Cardiac septum (tissue), 1 donor: ENCODE measurements at regions not wholly inside any gene's neighbourhood (a gene's known extent, or its start where the extent isn't known, plus 50 kb on each side); places are given as distances from the start of the nearest gene placed in this dataset.
"Not testable (repeated sequence)": the region's sequence is repeated elsewhere in the genome, so short reads cannot be mapped to it uniquely, and the experiment has no call there.

Experiments
- DNase-seq: peaks from one replicate; pipeline ENCODE4 v3.0.0-alpha.2; 2020; ENCODE audit warnings: low spot score
- intact Hi-C: fragments of 100-400 bp; cut with DNase I; formaldehyde crosslinking; loops from one replicate; pipeline ENCODE4 v1.14.0; 2022
- donor health status: DM: no; HTN: no; CAD: no.

DNA sequence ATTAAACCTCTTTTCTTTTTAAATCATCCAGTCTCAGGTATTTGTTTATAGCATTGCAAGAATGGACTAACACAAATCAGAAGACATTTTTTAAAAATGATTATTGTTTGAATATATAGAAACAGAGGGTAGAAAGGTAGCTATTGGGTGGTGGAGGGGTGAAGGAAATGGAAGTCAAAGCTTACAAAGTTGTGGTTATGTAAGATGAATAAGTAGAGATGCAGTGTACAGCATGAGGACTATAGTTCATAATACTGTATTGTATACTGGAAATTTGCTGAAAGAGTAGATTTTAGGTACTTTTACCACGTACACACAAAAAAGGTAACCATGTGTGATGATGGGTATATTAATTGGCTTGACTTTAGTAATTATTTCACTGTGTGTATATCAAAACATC, 144.0 kb upstream of the FAM3C start:
- intact Hi-C loops: no loop called here

DNA sequence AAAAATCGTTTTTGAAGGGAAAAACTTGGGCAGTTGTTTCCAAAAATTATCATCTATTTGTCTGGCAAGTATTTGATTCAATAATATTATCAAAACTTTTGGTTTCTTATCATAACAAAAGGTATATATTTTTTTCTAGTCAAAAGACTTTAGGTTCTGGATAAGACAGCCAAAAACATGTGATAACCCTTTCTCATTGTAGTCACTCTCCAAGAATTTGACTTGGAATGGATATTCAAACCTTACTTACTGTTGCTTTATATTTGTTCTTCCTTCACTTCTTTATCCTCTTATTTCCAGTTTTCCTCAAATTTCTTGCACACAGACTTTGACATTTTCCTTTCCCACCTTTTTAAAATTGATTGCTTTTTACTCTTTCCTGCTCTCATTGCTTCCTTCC, 140.9 kb upstream of the FAM3C start:
- no peak for DNase-seq
- intact Hi-C loops: no loop called here

More for the DNA sequence above, 144.0 kb upstream of the FAM3C start:
- DNase-seq: no peak

DNA sequence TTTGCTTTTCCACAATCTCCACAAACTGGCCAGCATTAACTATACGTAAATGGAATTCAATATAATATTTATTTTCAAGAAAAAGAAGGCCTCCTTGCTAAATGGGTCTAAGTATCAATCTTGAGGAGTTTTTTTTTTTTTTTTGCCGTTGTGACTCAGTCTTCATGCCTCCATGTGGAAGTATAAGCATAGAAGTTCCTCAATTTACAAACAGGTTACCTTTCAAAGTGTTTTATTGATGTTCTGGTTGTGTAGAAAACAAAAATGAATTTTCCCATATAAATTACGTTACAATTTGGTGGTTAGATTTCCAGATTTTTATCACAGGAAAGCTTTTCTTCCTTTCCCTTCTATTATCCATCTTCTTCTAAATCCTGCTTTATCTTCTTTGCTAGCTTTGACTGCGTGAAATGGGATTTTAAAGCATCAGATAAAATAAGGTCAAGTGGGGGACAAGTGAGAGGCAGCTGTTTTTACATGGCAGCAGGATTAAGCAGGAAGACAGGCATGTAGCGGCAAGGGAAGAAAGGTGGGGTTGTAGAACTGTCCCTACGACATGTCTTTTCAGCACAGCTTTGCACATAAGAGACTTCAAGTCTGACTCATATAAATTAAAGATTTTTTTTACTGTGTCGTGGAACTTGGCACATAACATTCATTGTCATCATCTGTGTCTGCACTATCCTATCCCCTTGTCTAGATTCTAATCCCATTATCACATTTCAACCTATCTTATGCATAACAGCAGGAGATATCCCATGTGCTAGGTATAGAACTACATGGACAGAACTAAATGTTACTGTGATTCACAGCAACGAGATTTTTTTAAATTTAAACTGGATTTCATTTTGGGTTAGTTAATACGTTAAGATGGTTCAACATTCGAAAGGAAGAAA, 135.3 kb upstream of the FAM3C start:
- no peak for DNase-seq
- intact Hi-C loops: no loop called here

DNA sequence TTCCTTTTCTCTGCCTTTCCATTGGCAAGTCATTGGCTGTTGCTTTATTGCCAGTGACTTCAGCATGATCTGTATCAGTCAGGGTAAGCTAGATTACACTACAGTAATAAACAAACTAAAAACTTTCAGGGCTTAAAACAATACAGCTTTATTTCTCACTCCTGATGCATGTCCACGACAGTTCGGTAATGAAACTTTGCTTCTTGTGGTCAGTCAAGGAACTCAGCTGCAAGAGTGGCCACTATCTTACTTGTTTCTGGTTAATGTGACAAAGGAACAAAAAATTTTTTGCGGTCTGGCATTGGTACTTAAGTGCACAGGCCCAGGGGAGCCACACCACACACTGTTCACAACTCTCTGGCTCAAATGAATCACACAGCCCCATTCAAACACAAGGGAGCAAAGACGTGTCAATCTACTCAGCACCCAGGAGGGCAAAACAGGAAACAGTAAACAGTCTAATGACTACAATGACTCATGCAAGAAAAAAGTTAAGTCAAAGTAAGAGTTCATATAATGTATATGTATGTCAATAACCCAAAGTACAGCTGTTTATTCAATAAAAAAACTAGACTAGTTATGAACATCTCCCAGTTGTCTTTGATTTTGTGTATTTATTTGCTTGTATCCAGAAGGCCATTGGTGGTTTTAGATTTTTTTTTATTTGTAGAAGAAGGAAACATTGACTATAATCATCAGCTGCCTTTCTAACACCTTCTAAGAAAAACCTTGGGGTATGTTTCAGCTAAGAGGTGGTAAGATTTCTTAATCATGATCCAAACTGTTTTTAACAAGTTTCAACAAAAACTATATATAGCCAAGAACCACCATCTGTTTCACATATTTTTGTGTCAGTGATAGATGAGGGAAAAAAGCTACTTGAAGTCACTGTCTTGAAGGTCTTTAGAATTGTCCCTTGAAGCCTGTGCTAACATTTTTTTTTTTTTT, 134.4 kb upstream of the FAM3C start:
- intact Hi-C loops: no loop called here

DNA sequence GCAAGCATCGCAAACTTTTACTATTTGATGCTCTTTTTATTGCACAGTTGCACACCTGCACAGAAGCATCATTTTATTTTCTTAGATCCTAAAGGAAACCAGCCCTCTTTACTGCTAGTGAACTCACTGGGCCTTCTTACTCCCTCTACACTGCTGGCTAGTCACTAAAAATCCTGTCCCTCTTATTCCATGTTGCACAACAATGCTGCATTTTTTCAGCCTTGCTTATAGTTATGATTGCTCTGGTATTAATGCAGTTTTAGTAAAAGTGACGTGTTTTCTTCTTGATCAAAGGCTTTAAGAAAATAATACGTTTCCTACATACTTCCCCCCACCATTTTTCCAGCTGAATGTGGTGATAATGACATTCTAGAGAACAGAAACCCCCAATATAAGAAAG, 132.9 kb upstream of the FAM3C start:
- no peak for DNase-seq
- intact Hi-C loops: no loop called here

More for the DNA sequence above, 134.4 kb upstream of the FAM3C start:
- DNase-seq: no peak

DNA sequence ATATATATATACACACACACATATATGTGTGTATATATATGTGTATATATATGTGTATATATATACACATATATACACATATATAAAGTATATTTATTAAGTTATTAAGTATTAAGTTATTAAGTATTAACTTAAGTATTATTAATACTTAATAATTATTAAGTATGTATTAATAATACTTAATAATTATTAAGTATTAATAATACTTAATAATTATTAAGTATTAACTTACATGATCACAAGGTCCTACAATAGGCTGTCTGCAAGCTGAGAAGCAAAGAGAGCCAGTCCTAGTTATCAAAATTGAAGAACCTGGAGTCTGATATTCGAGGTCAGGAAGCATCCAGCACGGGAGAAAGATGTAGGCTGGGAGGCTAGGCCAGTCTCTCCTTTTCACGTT, 130.1 kb upstream of the FAM3C start:
- intact Hi-C loops, DNase-seq: not testable (repeated sequence)

DNA sequence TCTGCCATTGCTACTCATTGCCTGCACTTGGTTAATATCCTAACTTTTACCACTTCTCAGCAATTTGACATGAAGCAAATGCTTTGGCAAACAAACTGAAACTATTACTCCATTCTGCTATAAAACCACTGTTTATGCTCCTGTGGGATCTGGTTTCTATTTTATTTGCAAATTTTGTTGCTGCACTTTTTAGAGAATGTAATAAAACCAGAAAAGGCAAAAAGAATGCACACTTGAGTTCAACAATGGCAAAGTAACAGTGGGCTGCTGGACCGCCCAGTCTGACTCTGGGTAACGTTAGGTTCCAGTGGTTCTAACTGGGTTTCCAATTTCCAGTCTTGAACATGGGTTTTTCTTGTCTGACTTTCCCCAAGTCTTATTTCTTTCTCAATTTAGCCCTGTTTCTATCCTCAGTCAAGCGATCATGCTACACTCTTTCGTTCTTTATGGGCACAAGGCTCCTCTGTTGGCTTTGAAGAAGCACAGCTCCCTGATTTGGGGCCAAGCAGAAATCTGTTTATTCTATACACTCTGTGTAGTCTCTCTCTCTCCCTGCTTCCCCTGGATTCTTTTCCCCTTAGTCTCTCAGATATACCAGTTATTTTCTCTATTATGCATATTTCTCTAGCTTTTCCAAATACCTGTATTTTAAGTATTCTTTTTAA, 129.2 kb upstream of the FAM3C start:
- DNase-seq: no peak

DNA sequence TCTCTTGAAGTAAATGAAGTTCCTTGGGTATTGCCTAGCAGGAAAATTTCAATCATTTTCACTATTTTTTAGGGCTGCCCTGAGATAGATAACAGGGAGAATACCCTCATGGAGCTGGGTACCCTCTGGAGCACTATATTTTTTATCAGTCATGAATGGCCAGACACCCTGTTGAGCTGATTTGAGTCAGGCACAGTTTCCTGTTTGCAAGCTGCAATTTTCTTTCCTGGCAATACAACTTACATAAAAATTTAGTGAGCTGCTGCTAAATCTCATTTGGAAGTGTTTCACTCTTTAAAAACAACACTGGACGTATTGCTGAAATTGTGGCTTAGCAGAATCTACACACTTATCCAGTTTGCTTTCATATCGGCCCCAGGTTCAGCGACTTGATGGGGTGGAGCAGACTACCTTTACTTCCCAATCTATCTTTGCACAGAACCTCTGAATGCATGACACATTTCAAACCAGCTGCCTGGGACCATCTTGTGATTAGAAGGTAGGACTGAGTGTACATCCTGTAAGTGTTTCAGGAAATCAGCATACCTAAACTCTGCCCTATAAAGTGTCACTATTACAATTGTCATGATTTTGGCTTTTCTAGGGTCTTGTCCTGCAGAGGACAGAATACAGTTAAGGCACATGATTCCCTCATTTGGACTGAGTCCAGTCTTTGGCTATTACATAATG, 125.7 kb upstream of the FAM3C start:
- DNase-seq: no peak
- intact Hi-C loops: no loop called here

More for the DNA sequence above, 129.2 kb upstream of the FAM3C start:
- intact Hi-C loops: no loop called here

DNA sequence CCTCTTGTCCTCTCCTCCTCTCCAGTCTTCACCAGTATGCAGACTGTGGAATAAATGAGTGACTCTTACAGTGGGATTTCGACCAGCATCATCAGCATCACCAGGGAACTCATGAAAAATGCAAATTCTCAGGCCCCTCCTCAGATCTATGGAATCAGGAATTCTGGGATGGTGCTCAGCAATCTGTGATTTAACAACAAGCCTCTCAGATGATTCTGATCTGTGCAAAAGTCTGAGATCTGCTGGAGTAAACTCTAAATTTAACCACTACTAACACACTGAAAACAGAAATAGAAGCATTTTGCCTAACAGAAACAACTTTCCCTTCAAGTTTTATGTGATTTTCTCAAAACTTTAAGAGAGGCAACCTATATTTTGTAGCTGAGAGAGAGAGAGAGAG, 124.8 kb upstream of the FAM3C start:
- no peak for DNase-seq
- intact Hi-C loops: no loop called here

DNA sequence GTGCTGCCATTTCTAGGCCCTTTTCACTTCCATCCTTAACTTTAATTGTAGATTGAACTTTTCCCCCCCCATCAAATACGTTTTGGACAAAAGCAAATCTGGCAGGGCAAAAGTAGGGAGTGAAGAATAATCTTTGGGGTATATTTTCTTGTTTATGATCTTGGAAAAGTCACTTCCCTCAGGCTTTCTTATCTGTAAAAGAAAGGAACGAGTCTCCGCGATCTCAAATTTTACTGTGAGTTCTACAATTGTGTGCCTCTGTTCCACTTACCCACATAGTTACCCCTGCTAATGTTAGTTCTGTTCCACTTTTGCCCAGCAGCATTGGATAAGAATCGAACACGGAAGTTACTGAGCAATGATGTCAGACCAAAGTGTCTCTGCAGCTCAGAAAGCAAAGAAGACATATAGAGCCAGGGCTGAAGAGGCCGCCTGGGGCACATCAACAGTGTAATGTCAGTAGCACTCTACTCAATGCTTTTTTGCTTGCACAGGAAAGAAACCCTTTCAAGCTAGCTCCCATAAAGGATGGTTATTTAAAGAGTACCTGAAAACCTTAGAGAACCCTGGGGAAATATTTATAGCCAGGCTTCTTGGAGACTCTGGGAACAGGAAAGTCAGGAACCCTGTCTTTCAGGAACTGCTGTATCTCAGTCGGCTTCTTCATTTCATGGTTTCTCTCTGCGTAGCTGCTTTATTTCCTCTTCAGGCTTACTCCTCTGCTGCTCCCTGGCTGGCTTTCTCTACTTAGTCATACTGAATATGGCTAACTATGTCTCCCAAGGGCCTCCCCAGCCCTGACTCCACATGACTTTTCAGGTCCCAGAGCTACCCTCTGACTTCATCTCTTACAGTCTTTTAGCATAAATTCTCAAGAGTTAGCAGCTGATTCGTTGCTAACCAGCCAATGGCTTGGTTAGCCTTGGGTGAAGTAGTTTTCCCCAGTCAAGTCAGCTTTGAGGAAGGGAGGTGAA, 123.7 kb upstream of the FAM3C start:
- no peak for DNase-seq
- intact Hi-C loops: no loop called here

DNA sequence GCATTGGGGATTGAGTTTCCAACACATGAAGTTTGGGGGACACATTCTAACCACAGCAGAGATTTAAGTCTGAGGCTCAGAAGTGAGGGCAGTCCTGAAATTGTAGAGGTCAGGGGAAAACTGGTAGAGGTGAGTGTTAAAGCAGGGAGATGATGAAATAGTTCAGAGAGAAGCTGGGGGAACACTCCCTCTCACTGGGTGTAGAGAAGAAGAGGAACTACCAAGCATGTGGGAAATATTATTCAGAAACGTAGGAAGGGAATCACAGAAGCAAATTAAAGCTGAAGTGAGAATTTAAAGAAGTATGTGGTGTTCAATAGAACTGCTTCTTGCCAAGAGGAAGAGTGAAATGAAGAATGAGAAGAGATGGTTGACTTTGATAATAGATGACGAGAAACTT, 121.5 kb upstream of the FAM3C start:
- intact Hi-C loops: no loop called here
- no peak for DNase-seq

DNA sequence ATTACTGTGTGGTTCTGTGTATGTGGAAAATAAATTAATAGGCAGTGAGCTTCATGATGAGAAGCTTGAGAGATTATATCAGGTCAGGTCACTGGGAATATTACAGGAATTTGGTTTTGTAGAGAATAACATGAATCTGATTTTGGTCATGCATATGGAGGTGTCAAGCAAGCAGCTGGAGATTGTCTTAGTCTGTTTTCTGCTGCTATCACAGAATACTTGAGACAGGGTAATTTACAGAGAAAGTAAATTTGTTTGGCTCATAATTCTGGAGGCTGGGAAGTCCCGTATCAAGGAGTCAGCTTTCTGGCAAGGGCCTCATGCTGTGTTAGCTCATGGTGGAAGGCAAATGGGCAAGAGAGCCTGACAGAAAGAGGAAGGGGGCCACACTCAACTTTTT, 120.7 kb upstream of the FAM3C start:
- no peak for DNase-seq
- intact Hi-C loops: no loop called here

DNA sequence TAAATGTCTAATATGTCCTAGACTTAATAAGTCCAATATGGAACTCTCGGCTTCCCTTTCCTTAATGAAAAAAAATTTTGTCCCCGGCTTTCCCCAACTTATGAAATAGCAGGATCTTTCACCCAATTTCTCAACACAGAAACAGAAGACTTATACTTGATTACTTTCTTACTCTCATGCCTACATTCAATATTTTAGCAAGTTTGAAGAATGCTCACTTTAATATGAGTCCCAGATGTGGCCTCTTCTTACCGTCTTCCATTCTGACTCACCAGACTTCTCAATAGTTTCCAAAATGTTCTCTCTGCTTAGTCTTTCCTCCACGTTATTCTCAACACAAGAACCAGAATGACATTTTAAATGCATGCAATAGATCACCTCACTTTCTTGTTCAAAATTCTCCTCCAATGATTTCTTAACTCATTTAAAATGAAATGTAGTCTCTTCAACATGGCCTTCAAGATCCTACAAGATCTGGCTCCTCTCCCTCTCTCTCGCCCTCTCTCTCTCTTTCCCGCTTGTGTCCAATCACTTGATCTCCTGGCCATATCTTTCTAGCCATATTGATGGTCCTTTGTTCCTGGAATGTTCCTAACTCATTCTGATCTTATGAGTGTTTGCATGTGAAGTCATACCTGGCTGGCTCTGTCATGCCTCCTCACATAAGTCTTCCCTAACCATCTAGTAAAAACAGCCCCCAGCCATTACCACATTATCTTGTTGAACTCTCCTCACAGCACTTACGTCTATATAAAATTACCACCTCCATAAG, 119.7 kb upstream of the FAM3C start:
- intact Hi-C loops: no loop called here
- no peak for DNase-seq

DNA sequence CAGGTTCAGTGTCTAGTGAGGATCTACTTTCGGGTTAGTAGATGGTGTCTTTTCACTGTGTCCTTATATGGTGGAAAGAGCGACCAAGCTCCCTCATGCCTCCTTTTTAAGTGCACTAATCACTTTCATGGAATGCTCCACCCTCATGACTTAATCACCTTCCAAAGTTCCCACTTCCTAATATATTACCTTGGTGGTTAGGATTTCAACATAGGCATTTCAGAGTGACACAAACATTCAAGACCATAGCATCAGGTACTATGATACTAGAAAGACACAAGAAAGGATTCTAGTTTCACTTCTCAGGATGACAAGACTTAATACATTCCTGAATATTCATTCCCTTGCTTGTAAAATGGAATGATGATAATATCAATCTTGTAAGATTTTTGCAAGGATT, 119.1 kb upstream of the FAM3C start:
- intact Hi-C loops: no loop called here
- DNase-seq: no peak

DNA sequence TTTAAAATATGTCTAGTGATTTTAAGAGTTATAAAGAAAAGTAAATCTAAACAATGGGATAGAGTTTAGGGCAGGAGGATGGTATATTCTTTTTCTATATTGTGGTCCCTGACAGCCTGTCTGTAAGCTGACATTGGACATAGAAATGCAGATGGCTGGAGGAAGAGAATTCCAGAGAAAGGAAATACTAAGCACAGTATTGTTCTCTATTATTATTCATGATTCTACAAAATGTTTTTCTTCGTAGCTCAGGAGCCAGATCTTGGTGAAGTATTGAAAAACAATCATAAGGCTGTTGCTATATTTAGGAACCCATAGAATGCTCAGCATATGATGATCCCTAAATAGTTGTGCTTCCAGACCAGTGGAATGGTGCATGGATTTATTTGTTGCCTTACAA, 117.0 kb upstream of the FAM3C start:
- intact Hi-C loops: no loop called here
- DNase-seq: no peak

DNA sequence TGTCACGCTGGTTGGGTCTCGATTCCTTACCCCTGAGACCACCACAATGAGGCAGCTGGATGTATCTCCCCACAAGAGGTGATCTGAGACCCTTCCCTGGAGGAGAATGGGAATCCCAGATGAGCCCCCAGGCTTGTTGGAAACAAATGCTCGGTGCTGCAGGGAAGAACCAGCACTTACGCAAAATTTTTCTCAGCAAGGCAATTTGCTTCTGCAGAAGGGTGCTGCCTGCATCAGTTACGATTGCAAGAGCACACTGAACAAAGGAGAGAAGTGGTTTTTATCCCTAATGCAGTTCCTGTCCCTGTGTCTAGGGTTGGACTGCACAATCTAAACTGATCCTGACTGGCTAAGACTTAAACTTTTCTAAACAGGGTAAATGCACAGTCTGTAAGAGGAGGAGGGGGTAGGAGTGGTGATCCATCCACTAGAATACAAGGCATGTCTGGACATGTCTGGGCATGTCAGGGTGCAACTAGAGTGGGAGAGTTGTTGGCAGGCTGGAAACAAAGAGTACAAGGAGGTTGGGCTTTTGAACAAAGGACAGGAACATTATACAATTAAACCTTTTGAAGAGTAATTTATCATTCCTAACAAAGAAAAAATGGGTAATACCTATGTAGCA, 114.9 kb upstream of the FAM3C start:
- intact Hi-C loops: no loop called here

DNA sequence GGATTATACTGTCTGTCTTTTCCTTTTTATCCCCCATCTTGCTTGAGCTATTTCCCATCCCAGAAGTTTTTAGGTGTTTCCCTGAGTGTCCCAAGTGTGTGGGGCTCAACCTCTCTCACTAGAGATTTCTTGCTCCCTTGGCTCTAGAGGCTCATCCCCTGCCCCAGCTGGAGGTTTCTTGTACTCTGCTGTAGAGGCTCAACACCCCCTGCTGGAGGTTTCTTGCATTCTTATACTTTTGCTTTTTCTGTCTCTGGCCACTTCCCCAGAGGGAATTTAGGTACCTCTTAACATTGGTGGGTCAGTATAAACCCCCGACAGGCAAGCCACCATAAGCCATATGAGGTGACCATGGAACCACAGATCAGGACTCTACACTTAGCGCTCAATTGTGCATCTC, 114.2 kb upstream of the FAM3C start:
- intact Hi-C loops: no loop called here
- DNase-seq: no peak

More for the DNA sequence above, 114.9 kb upstream of the FAM3C start:
- no peak for DNase-seq
